H1 (cell line): ENCODE measurements at regions not wholly inside any gene's neighbourhood (a gene's known extent, or its start where the extent isn't known, plus 50 kb on each side); places are given as distances from the start of the nearest gene placed in this dataset.

ENCODE experiments used
- CTCF ChIA-PET: fragments of 300-600 bp; sonication (Branson Sonifier 250); formaldehyde crosslinking; loops from one replicate; lab custom pipeline; 2021; ENCODE audit not compliant: partially characterized antibody; lab: Charles Lee
- POLR2A ChIA-PET: fragments of 300-600 bp; sonication (Branson Sonifier 250); formaldehyde crosslinking; loops from one replicate; lab custom pipeline; 2021; ENCODE audit warnings: inconsistent platforms; ENCODE audit not compliant: partially characterized antibody; lab: Charles Lee
- DNase-seq, 2 experiments: peaks; one replicate each; pipeline versions ENCODE4 v3.0.0 to v3.0.0-alpha.2; 2010 to 2022; ENCODE audit warnings: low spot score in 2 of 2, low read depth in 1 of 2, mixed read lengths in 1 of 2
- FAIRE-seq: peaks from 2 replicates; lab custom pipeline; 2011; peaks lifted over from hg19 to GRCh38; lab: Jason Lieb, UNC
- H2AFZ ChIP-seq: 2 replicates; pipeline ENCODE4 v1.8.1; 2012; ENCODE audit warnings: low read length, inconsistent platforms
- H2AK5ac ChIP-seq: 2 replicates; pipeline ENCODE4 v1.6.1; 2013; ENCODE audit warnings: low read depth, low read length
- H2BK120ac ChIP-seq: replicated peaks from 2 replicates; pipeline ENCODE3; 2013; ENCODE audit warnings: low read depth, low read length, inconsistent platforms
- H2BK12ac ChIP-seq: 2 replicates; pipeline ENCODE4 v1.6.1; 2013; ENCODE audit warnings: low read depth, low read length
- H2BK15ac ChIP-seq: 2 replicates; pipeline ENCODE4 v1.6.1; 2013; ENCODE audit warnings: low read length
- H2BK20ac ChIP-seq: 2 replicates; pipeline ENCODE4 v1.6.1; 2013; ENCODE audit warnings: low read length
- H2BK5ac ChIP-seq: 2 replicates; pipeline ENCODE4 v1.6.1; 2013; ENCODE audit warnings: low read depth, low read length
- H3K14ac ChIP-seq: 2 replicates; pipeline ENCODE4 v1.6.1; 2013; ENCODE audit warnings: inconsistent platforms; ENCODE audit not compliant: insufficient read length
- H3K18ac ChIP-seq: 2 replicates; pipeline ENCODE4 v1.6.1; 2013; ENCODE audit warnings: low read length; ENCODE audit errors: extremely low read depth
- H3K23ac ChIP-seq: 2 replicates; pipeline ENCODE4 v1.6.1; 2013; ENCODE audit warnings: inconsistent platforms; ENCODE audit not compliant: insufficient read length
- H3K23me2 ChIP-seq: 2 replicates; pipeline ENCODE4 v1.6.1; 2013; ENCODE audit warnings: low read depth, low read length
- H3K27ac ChIP-seq: 2 replicates; pipeline ENCODE4 v1.6.1; 2011; ENCODE audit warnings: low read depth, low read length, inconsistent platforms
- H3K27me3 ChIP-seq, 4 experiments: replicated peaks in 1 of 4; 1 replicate in 1 of 4; 2 replicates in 3 of 4; pipeline versions ENCODE4 v1.6.1 to v1.8.1; 2011 to 2013; ENCODE audit warnings: low read length in 3 of 4, mild to moderate bottlenecking in 3 of 4, inconsistent platforms in 2 of 4, mixed read lengths in 2 of 4, moderate library complexity in 1 of 4; ENCODE audit not compliant: control insufficient read depth in 3 of 4, insufficient read depth in 3 of 4; ENCODE audit errors: extremely low read depth in 1 of 4
- H3K36me3 ChIP-seq, 4 experiments: 2 replicates each; pipeline versions ENCODE4 v1.6.1 to v1.8.1; 2011 to 2013; ENCODE audit warnings: mild to moderate bottlenecking in 4 of 4, low read length in 3 of 4, moderate library complexity in 2 of 4, control low read depth in 1 of 4, inconsistent platforms in 1 of 4; ENCODE audit not compliant: insufficient read depth in 4 of 4, control insufficient read depth in 2 of 4
- H3K4ac ChIP-seq: replicated peaks from 2 replicates; pipeline ENCODE3; 2013; ENCODE audit warnings: low read length, low read depth, mixed read lengths, inconsistent platforms; ENCODE audit not compliant: insufficient read length
- H3K4me1 ChIP-seq, 4 experiments: replicated peaks in 1 of 4; 1 replicate in 1 of 4; 2 replicates in 3 of 4; pipeline versions ENCODE4 v1.6.1 to v1.8.1; 2011 to 2013; ENCODE audit warnings: low read length in 3 of 4, inconsistent platforms in 2 of 4, mixed read lengths in 1 of 4; ENCODE audit not compliant: insufficient read depth in 4 of 4, control insufficient read depth in 3 of 4
- H3K4me2 ChIP-seq, 2 experiments: 2 replicates each; pipeline versions ENCODE4 v1.6.1 to v1.8.1; 2011 to 2013; ENCODE audit warnings: low read depth in 2 of 2, low read length in 2 of 2, control low read depth in 1 of 2, inconsistent platforms in 1 of 2, mild to moderate bottlenecking in 1 of 2; ENCODE audit not compliant: insufficient read depth in 1 of 2
- H3K4me3 ChIP-seq, 4 experiments: fragments of 200-600, 300-600 bp in 1 of 4; sonication (generic), shearing (Covaris generic), sonication (Bioruptor Twin) in 1 of 4; 2 replicates each; pipeline versions ENCODE4 v1.5.1 to v1.8.1; 2011 to 2016; ENCODE audit warnings: low read length in 4 of 4, low read depth in 3 of 4, control low read depth in 2 of 4, inconsistent platforms in 2 of 4, mild to moderate bottlenecking in 2 of 4, mixed read lengths in 1 of 4, moderate library complexity in 1 of 4; ENCODE audit not compliant: insufficient read depth in 2 of 4; ENCODE audit errors: extremely low read depth in 1 of 4
- H3K56ac ChIP-seq: replicated peaks from 2 replicates; pipeline ENCODE3; 2013; ENCODE audit warnings: low read depth, mild to moderate bottlenecking, mixed read lengths, low read length, inconsistent platforms; ENCODE audit not compliant: insufficient read length
- H3K79me1 ChIP-seq: 2 replicates; pipeline ENCODE4 v1.6.1; 2013; ENCODE audit warnings: low read depth, low read length, control low read depth
- H3K79me2 ChIP-seq, 2 experiments: 2 replicates each; pipeline versions ENCODE4 v1.6.1 to v1.8.1; 2012 to 2013; ENCODE audit warnings: low read length in 2 of 2, mild to moderate bottlenecking in 2 of 2, inconsistent platforms in 1 of 2; ENCODE audit not compliant: insufficient read depth in 2 of 2, control insufficient read depth in 1 of 2
- H3K9ac ChIP-seq, 4 experiments: replicated peaks in 1 of 4; 1 replicate in 1 of 4; 2 replicates in 3 of 4; pipeline versions ENCODE4 v1.6.1 to v1.8.1; 2011 to 2013; ENCODE audit warnings: low read depth in 3 of 4, low read length in 3 of 4, control low read depth in 2 of 4, mild to moderate bottlenecking in 2 of 4, moderate library complexity in 2 of 4, inconsistent platforms in 1 of 4; ENCODE audit errors: extremely low read depth in 1 of 4
- H3K9me3 ChIP-seq, 2 experiments: 2 replicates each; pipeline versions ENCODE4 v1.6.1 to v1.8.1; 2012 to 2013; ENCODE audit warnings: mild to moderate bottlenecking in 2 of 2, moderate library complexity in 2 of 2, control low read depth in 1 of 2, inconsistent platforms in 1 of 2, low read depth in 1 of 2, low read length in 1 of 2, mixed read lengths in 1 of 2; ENCODE audit not compliant: insufficient read depth in 2 of 2
- H4K20me1 ChIP-seq, 2 experiments: replicated peaks in 1 of 2; 2 replicates each; pipeline versions ENCODE3 to v1.8.1; 2011 to 2013; ENCODE audit warnings: inconsistent platforms in 2 of 2, low read length in 2 of 2, mild to moderate bottlenecking in 1 of 2; ENCODE audit not compliant: insufficient read depth in 2 of 2, control insufficient read depth in 1 of 2
- H4K5ac ChIP-seq: 2 replicates; pipeline ENCODE4 v1.6.1; 2013; ENCODE audit warnings: low read length, low read depth, mixed read lengths, inconsistent platforms; ENCODE audit not compliant: insufficient read length
- H4K8ac ChIP-seq: 2 replicates; pipeline ENCODE4 v1.8.0; 2013; ENCODE audit warnings: mild to moderate bottlenecking, moderate library complexity, low read length, inconsistent platforms; ENCODE audit not compliant: insufficient read depth; ENCODE audit errors: extremely low read depth
- H4K91ac ChIP-seq: replicated peaks from 2 replicates; pipeline ENCODE3; 2013; ENCODE audit warnings: low read length, mixed read lengths, inconsistent platforms; ENCODE audit not compliant: insufficient read length
- BCL11A ChIP-seq, 2 experiments: IDR thresholded peaks; one replicate each; pipeline ENCODE4 v1.6.1; 2011; ENCODE audit warnings: low read depth in 2 of 2, low read length in 2 of 2, mild to moderate bottlenecking in 2 of 2
- BRCA1 ChIP-seq: IDR thresholded peaks from 2 replicates; pipeline ENCODE4 v1.6.1; 2012; ENCODE audit warnings: low read depth, low read length, improper control_type of control experiment
- CBX5 ChIP-seq: fragments of 300-800, 300-1000 bp; sonication (generic); IDR thresholded peaks from 2 replicates; pipeline ENCODE4 v1.7.1; 2016; ENCODE audit warnings: antibody characterized with exemption, low read length, low read depth
- POLR2A ChIP-seq, 2 experiments: IDR thresholded peaks; 1 replicate in 1 of 2; 2 replicates in 1 of 2; pipeline ENCODE4 v1.6.1; 2011; ENCODE audit warnings: low read depth in 2 of 2, low read length in 2 of 2, mild to moderate bottlenecking in 2 of 2; ENCODE audit errors: control extremely low read depth in 1 of 2
- SP2 ChIP-seq: IDR thresholded peaks from 2 replicates; pipeline ENCODE4 v1.6.1; 2012; ENCODE audit warnings: mild to moderate bottlenecking, low read length, inconsistent platforms
- SP4 ChIP-seq: IDR thresholded peaks from 2 replicates; pipeline ENCODE4 v1.6.1; 2012; ENCODE audit warnings: low read length, inconsistent platforms
- SRF ChIP-seq: IDR thresholded peaks from 2 replicates; pipeline ENCODE4 v1.6.1; 2011; ENCODE audit warnings: mild to moderate bottlenecking, low read depth, low read length, moderate library complexity
- TBP ChIP-seq: IDR thresholded peaks from 2 replicates; pipeline ENCODE4 v1.6.1; 2011; ENCODE audit warnings: low read depth, low read length, improper control_type of control experiment
- WGBS, 2 experiments: shearing (Covaris generic) in 1 of 2; methylation state at CpG; one replicate each; pipeline versions ENCODE4 v1.1.6 to v1.1.7; 2013 to 2015; ENCODE audit warnings: low lambda C conversion rate in 2 of 2, mixed read lengths in 2 of 2, inconsistent platforms in 1 of 2, low coverage in 1 of 2, missing lambda C conversion rate in 1 of 2; ENCODE audit not compliant: insufficient replicate concordance in 2 of 2, insufficient coverage in 1 of 2, insufficient read length in 1 of 2; ENCODE audit errors: extremely low coverage in 1 of 2, missing lambda C conversion rate in 1 of 2; 5-methylcytosine and 5-hydroxymethylcytosine counted together

GRCh38 chr21:35421221-35421620, 372.1 kb upstream of the RUNX1 start:
- no peak overlapping the region for H3K9ac ChIP-seq
- H3K23ac ChIP-seq, result no peak overlapping the region
- H4K8ac ChIP-seq, result no peak overlapping the region
- peaks cover 10 to 15% of the 10 kb centered on the region in 2 experiments; a peak in 3 of 4 replicates for H3K9me3 ChIP-seq
- H3K4me3 ChIP-seq, result no peak overlapping the region
- H2BK120ac ChIP-seq, result no peak overlapping the region
- ChIA-PET POLR2A (no interaction called here), CTCF (interaction anchor here (1.3 kb wide), 1 partner anchor 21 kb away, joined by 3 read pairs; no protein-coding TSS in a partner anchor)
- H4K5ac ChIP-seq, result no peak overlapping the region
- H3K4me1 ChIP-seq, result peaks cover 0 to 3% (median under 1%) of the 10 kb centered on the region in 4 experiments; a peak in 2 of 7 replicates
- no peak overlapping the region for H2AFZ ChIP-seq
- H3K27ac ChIP-seq, result no peak overlapping the region
- TF ChIP-seq POLR2A (IDR thresholded peaks at IDR 0.05; ENCODE audit: control extremely low read depth in 1 of 2, low read depth in 2 of 2, low read length in 2 of 2) (no peak), SRF (no peak), SP2 (no peak), CBX5 (no peak), BRCA1 (no peak), SP4 (no peak), TBP (no peak), BCL11A (IDR thresholded peaks at IDR 0.05; ENCODE audit: low read depth in 2 of 2, low read length in 2 of 2) (no peak)
- no peak overlapping the region for H3K4ac ChIP-seq
- no peaks in the 10 kb centered on the region for H3K79me2 ChIP-seq
- DNase-seq, result no peak
- no peak overlapping the region for H3K56ac ChIP-seq
- no peak overlapping the region for H2AK5ac ChIP-seq
- H3K4me2 ChIP-seq, result no peak overlapping the region
- H3K36me3 ChIP-seq, result no peaks in the 10 kb centered on the region
- WGBS, 2 experiments, result 93% methylated on average over 5 of the region's 5 CpGs; no CpG with 5 or more reads in 1 of the 2 experiments
- no peak overlapping the region for H2BK12ac ChIP-seq
- H3K79me1 ChIP-seq, result no peaks in the 10 kb centered on the region
- no peak overlapping the region for H2BK5ac ChIP-seq
- FAIRE-seq, result no peak
- no peaks in the 10 kb centered on the region for H3K23me2 ChIP-seq
- H3K14ac ChIP-seq, result no peak overlapping the region
- no peak overlapping the region for H4K91ac ChIP-seq
- no peaks in the 10 kb centered on the region for H3K27me3 ChIP-seq
- H3K18ac ChIP-seq, result no peak overlapping the region
- H2BK20ac ChIP-seq, result no peak overlapping the region
- no peaks in the 10 kb centered on the region for H4K20me1 ChIP-seq
- no peak overlapping the region for H2BK15ac ChIP-seq
